ENCODE measurements at regions not wholly inside any gene's neighbourhood (a gene's known extent, or its start where the extent isn't known, plus 50 kb on each side); places are given as distances from the start of the nearest gene placed in this dataset.

DNA sequence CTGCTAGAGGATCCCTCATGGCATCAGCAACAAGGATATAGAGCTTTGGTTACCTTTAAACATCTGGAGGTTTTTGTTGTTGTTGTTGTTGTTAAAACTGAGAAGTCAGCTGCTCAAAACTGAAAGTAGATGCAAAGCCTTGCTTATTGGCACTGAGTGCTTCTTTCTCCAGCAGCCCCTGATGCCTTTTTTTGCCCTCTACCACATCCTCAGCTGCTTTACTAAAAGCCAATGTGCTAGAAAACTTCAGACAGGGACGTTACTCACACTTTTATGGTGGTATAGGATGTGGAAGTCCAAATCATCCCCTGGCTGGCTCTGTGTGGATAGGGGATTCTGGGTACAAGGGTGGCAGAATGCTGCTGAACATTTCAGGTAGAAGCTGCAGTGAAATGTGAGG lies 78.3 kb upstream of the CHST9 start:
- no peak overlapping the region for H2BK5ac ChIP-seq (ENCODE audit: low read depth, low read length, poor library complexity, severe bottlenecking)
- in situ Hi-C loops (cut with MboI; ENCODE audit: low sequenced_read_pairs) (no loop called here), intact Hi-C loops (cut with micrococcal nuclease) (no loop called here), dilution Hi-C loops (cut with HindIII; ENCODE audit: low sequenced_read_pairs, unreplicated experiment) (no loop called here)
- no peak overlapping the region for H2AK5ac ChIP-seq (ENCODE audit: low read depth, low read length)
- no peaks in the 10 kb centered on the region for H3K4me1 ChIP-seq (ENCODE audit: control insufficient read depth, insufficient read depth, low read length)
- no peak overlapping the region for H3K27ac ChIP-seq (ENCODE audit: insufficient read depth, low read length)
- H4K5ac ChIP-seq (ENCODE audit: low read depth, low read length): no peak overlapping the region
- H3K18ac ChIP-seq (ENCODE audit: low read depth, low read length): no peak overlapping the region
- no peak overlapping the region for H3K14ac ChIP-seq (replicated peaks; ENCODE audit: low read depth, low read length)
- H3K4me2 ChIP-seq (ENCODE audit: low read depth, low read length): no peak overlapping the region
- H2BK15ac ChIP-seq (ENCODE audit: low read depth, low read length): no peak overlapping the region
- no peak overlapping the region for H2AK9ac ChIP-seq (replicated peaks; ENCODE audit: low read depth, low read length, poor library complexity)
- ChIA-PET POLR2A (ENCODE audit: unreplicated experiment) (no interaction called here), CTCF (no interaction called here)
- no peak overlapping the region for H2AFZ ChIP-seq (replicated peaks; ENCODE audit: low read length, poor library complexity)
- H3K9me3 ChIP-seq (ENCODE audit: control insufficient read depth, insufficient read depth, low read length): peaks cover 23% of the 10 kb centered on the region
- H4K8ac ChIP-seq (ENCODE audit: low read depth in 2 of 2, low read length in 2 of 2): no peak overlapping the region
- no peak overlapping the region for H3K9ac ChIP-seq (ENCODE audit: low read depth, low read length)
- H3K27me3 ChIP-seq (ENCODE audit: control insufficient read depth, insufficient read depth, low read length): no peaks in the 10 kb centered on the region
- no peak overlapping the region for H3K56ac ChIP-seq (ENCODE audit: extremely low read depth, insufficient read depth, low read length)
- no peak overlapping the region for H2BK120ac ChIP-seq (ENCODE audit: low read depth, low read length)
- BruUV-seq (replicated peaks): no TSS peak
- 0% methylated on average over 1 of the region's 1 CpG; no CpG with 5 or more reads in 1 of the 2 experiments for WGBS, 2 experiments (ENCODE audit: extremely low coverage in 2 of 2, insufficient read length in 1 of 2)
- H2BK20ac ChIP-seq (ENCODE audit: low read depth, low read length): no peak overlapping the region
- no peaks in the 10 kb centered on the region for H3K36me3 ChIP-seq (ENCODE audit: control insufficient read depth, insufficient read depth, low read length)
- TF ChIP-seq MAFK (IDR thresholded peaks at IDR 0.05; ENCODE audit: low read depth, low read length) (no peak), MAZ (IDR thresholded peaks at IDR 0.05; ENCODE audit: borderline replicate concordance, low read depth, low read length) (no peak), NFE2L2 (IDR thresholded peaks at IDR 0.05; ENCODE audit: low read depth, low read length) (no peak), BHLHE40 (IDR thresholded peaks at IDR 0.05; ENCODE audit: low read depth, low read length) (no peak), MXI1 (IDR thresholded peaks at IDR 0.05; ENCODE audit: borderline replicate concordance, low read depth, low read length) (no peak), CHD1 (IDR thresholded peaks at IDR 0.05; ENCODE audit: low read depth, low read length) (no peak), POLR2A (IDR thresholded peaks at IDR 0.05; ENCODE audit: low read depth, low read length) (no peak), SMC3 (IDR thresholded peaks at IDR 0.05; ENCODE audit: low read depth, low read length) (no peak), FOS (IDR thresholded peaks at IDR 0.05; ENCODE audit: low read depth, low read length) (no peak)
- TF ChIP-seq, protein P1, sequence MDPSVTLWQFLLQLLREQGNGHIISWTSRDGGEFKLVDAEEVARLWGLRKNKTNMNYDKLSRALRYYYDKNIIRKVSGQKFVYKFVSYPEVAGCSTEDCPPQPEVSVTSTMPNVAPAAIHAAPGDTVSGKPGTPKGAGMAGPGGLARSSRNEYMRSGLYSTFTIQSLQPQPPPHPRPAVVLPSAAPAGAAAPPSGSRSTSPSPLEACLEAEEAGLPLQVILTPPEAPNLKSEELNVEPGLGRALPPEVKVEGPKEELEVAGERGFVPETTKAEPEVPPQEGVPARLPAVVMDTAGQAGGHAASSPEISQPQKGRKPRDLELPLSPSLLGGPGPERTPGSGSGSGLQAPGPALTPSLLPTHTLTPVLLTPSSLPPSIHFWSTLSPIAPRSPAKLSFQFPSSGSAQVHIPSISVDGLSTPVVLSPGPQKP (IDR thresholded peaks at IDR 0.05; ENCODE audit: borderline replicate concordance, low read depth, low read length): no peak
- TF ChIP-seq, protein P2, sequence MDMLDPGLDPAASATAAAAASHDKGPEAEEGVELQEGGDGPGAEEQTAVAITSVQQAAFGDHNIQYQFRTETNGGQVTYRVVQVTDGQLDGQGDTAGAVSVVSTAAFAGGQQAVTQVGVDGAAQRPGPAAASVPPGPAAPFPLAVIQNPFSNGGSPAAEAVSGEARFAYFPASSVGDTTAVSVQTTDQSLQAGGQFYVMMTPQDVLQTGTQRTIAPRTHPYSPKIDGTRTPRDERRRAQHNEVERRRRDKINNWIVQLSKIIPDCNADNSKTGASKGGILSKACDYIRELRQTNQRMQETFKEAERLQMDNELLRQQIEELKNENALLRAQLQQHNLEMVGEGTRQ (IDR thresholded peaks at IDR 0.05; ENCODE audit: low read depth, low read length): no peak
- no peak overlapping the region for H3K4ac ChIP-seq (ENCODE audit: low read depth, low read length)
- DNase-seq (no peak), ATAC-seq (ENCODE audit: low read depth) (no peak)
- no peak overlapping the region for H4K91ac ChIP-seq (ENCODE audit: insufficient read depth, low read depth, low read length)
- H3K23ac ChIP-seq (ENCODE audit: low read depth, low read length): no peak overlapping the region
- H3K4me3 ChIP-seq (ENCODE audit: insufficient read depth, low read depth, low read length): no peak overlapping the region
- H3K79me1 ChIP-seq (ENCODE audit: low read depth in 1 of 2, low read length in 2 of 2): no peaks in the 10 kb centered on the region
- H3K9me1 ChIP-seq (ENCODE audit: insufficient read depth, low read length): no peaks in the 10 kb centered on the region
- no peaks in the 10 kb centered on the region for H4K20me1 ChIP-seq (ENCODE audit: insufficient read depth, low read length)
